Activated CD4-positive, alpha-beta T cell treated with anti-CD3 and anti-CD28 coated beads for 1 hour (primary cell): ENCODE measurements at regions not wholly inside any gene's neighbourhood (a gene's known extent, or its start where the extent isn't known, plus 50 kb on each side); places are given as distances from the start of the nearest gene placed in this dataset.

Experiments used
- DNase-seq: peaks from one replicate; pipeline ENCODE4 v3.0.0-alpha.2; 2020

DNA sequence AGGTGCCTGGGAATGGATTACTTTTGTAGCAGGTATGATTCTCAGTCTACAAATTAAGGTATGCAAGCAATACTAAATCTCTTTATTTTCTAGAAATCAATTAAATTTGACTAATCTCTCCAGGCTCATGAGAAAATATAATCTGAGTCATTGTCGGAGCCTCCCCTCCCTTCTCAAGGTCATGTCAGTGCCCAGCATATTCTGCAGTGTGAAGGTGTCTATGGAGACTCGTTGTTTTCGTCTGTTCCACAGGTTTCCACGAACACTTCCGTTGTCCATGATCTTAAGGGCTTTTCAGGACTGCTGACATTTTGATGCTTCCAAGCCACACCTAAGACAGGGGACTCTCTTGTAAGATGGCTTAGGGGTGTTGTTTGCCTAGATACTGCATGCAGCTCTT lies 56.6 kb upstream of the SCOC start:
- DNase-seq, result no peak

DNA sequence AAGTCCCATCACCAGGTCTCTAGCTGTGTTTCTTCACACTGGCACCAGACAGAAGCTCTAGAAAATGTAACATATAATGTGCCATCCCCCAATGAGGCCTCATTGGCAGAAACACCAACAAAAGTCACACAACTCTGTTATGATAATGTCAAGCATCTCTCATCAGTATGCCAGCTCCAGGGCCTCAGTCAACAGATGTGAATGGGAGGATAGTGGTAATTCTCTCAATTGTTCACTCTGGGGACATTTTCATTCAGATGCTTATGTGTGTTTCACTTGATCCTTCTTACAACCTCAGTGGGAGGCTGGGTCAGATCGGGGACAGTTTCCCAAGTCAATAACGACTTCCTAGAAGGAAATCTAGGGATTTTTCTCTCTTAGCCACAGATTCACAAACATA lies 57.5 kb upstream of the SCOC start:
- no peak for DNase-seq

DNA sequence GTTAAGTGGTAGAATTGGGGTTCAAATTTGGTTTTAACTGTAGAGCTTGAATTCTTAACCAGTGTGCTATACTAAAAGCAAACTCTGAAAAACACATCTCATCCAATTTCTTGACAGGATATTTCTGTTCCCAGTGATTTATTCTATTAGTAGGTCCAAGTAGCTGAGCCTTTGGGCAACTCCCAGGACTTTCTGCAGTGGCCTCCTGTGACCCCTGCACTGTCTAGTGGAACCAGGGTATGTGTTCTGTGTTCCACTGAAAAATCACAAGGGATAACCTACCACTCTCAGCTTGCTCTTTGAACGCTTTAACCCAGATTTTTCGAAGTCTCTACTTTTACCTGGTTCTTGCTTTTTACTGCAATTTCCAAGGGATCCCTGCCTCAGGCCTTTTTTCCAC lies 58.0 kb upstream of the SCOC start:
- no peak for DNase-seq

DNA sequence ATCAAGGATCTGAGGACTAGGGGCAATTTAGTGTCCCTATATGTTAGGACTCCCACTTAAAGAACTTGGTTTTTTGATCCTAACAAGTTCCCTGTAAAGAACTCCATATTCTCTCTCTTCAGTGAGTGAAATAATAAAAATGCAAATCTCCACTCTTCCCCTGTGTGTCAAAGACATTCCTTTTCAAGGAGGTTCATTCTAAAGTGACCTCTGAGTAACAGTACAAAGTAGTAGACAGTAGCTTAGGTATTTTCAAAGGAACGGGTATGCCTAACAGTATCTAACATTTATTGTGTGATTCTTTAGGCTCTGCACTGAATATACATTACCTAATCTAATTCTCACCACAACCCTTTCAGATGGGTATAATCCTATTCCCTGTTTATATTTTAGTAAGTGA lies 58.4 kb upstream of the SCOC start:
- no peak for DNase-seq

DNA sequence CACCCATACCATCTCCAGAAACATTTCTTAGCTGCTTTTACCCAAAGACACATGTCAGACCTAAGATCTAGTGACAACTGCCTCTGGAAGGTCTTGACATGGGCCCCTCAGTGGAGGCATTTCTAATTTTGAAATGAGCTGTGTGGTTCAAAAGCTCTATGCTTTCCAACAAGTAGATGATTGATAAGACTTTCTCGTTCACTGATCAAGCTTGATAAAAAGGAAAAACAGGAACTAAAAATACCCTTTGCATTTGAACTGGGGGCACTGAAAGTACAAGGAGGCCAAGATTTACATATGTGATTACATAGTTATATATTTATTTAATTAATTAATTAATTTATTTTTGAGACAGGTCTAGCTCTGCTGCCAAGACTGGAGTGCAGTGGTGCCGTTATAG lies 61.3 kb upstream of the SCOC start:
- no peak for DNase-seq

DNA sequence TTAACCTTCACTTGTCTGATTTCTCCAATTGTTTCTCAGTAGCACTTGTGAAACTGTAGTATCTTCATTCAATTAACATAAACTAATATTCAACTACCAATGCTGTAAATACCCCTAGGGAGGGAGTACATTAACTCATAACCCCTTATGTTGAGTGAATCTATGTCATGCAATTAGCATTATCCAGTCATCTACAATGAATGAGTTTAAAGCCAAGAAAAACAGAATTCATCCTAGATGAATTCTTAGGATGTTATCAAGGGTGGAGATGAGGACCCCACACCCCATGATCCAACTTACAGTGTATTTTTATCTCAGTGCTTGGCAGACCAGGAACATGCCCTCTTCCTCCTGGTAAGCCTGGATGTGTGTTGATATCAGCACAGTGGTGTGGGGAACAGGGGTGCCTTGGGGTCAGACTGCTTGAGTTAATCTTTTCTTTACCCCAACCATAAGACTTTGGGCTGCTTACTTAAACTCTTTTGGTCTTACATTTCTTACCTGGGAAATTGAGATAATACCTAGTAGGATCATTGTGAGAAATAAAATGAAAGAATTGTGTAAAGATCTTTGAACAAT lies 62.1 kb upstream of the SCOC start:
- no peak for DNase-seq

DNA sequence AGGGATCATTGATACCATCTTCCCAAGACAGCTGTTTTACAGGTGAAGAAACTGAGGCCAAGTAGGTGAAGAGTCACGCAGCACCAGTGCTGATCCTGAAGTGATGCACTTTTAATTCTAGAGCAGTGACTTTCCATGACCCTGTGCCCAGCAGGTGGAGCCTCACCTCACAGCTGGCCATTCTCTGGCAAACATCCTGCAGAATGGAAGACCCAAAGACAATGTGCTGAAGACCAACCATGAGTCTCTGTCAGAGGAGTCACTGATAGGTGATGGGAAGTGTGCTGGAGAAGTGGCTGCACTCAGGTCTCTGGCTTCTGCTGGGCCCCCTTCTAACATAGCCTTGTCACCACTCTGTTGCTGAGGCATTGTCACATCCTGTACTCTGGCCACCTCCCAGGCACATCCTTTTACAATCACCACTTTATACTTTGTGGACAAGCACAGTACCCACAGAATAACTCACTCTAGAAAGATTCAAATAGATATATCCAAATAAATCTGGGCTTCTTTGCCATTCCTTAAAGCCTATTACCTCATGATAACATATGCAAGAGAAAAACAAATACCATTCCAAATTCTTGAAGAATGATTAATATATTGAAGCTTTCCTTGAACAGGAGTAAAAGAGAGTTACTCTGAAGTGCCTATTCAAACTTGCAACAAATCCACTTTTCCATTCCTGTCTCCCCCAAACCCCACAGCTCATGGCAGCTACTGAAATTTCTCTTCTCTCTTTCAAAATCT lies 64.1 kb upstream of the SCOC start:
- DNase-seq, result no peak

DNA sequence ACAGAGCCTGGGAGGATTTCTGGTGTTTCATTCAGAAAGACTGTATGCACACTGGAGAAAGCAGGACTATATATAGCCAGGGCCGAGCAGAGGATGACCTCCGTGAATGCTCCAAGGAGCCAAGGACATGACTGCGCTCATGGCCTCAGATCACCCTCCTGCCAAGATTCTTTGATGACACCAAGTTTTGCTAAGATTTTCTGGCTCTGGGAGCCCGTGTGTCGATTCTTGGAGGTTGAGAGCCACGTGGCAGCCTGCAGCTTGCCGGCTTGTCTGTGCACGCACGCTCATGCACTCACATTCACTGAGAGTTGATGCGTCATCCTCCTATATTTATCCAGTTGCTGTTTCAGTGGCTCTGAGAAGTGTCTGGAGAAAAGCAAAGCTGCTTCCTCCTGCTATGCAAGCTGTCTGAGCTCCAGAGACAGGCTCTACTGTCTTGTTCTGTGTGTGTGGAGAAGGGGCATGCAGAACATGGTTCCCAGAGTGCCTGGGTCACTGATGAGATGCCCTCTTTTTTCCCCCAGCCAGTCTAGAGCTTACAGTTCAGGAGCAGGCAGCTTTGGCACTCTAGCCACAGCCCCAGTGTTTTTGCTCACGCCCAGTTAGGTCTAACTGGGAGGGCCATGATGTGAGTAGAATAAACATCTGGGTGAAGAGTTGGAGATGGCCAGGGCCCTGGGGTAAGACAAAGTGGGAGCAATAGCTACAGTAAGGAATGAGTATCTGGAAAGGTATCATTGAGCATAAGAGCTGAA lies 64.9 kb upstream of the SCOC start:
- no peak for DNase-seq

DNA sequence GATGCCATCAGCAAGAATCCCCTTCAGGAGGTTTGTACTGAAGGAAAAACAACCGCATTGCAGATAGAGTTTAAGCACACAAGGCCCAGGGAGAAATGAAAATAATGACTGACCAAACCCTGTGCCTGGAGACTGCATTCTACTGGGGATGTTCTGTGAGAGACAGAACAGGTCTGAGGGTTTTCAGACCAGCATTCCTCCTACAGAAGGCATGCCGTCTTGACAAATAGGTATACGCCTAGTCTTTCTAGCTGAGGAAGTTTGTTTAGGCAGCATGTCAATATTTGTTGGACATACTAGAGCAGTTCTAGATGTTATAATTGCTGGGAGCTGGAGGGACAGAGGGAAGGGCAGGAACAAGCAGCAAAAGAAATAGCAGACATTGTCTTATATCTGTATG lies 68.4 kb upstream of the SCOC start:
- DNase-seq, result no peak

DNA sequence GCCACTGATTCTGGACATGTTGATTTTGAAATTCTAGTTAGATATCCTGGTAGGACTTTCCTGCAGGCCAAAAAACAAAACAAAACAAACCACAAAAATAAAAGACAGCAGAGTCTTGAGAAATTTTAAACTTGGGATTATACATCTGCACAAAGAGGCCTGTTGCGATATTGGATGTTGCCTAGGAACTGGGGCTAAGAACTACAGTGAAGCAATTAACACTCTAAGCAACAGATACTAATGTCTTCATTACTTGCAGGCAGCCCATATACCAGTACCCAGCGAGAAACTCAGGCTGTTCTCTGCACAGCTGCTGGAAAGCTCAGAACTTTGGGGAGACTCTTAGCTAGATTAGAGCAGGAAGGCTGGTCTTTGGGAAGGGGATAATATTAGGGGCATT lies 69.1 kb upstream of the SCOC start:
- DNase-seq, result no peak

DNA sequence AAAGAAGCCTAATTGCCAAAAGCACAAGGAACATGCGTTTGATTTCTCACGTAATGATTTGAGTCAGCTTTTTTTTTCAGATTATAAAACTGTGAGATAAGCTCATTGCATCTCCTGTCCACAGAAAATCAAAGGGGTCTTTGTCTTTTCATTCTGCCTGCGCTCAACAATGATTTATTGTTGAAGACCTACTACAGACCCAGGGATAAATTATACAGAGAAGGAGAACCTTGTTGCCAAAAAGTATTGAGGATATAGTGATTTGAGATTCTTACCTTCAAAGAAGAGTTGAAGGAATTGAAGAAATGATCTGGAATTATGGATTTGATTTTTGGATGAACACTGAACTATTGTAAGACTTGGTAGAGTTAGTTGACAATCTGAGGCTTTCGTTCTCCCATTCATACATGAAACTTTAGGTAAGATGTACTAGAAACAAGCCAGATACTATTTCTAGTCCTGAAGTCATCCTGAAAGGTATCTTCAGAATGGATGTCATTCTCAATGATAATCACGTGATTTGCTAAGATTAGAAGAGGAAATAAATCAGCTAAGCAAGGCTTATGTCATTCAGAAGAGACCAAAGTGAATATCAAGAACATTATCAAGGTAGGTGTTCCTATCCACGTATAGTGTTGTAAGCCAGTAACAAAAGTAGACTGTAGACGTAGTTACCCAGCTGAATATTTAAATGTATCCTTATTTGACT lies 71.1 kb upstream of the SCOC start:
- DNase-seq, result no peak

DNA sequence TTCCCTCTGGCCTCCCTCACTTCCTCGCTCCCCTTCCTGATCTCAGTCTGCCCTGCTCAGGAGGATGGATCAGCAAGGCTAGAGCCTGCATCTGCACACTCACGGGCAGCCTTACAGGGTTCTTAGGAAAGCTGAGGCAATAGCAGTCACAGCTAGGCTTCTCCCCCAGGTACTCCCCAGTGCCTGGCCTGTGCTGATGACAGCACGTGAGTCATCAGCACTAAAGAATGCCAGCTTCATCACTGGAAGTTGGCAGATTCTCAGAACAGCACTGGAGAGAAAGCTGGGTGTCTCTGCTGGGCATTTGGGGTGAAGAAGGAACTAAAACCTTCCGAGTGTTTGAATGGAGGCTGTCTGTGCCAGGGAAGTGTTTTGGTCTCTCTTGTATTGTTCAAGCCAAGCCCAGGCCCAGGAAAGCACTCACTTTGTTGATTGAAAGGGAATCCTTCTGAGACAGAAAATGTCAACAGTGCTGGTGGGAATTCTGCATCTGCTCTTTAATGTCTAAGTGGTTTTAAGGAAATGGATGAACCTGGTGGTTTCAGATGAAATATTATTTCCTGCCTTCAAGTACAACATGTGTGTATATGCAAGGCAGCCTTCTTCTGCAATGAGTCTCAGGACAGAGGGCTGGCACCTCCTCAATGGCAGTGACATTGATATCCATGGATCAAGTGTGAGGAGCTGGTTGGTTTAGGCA lies 73.0 kb upstream of the SCOC start:
- DNase-seq, result no peak

DNA sequence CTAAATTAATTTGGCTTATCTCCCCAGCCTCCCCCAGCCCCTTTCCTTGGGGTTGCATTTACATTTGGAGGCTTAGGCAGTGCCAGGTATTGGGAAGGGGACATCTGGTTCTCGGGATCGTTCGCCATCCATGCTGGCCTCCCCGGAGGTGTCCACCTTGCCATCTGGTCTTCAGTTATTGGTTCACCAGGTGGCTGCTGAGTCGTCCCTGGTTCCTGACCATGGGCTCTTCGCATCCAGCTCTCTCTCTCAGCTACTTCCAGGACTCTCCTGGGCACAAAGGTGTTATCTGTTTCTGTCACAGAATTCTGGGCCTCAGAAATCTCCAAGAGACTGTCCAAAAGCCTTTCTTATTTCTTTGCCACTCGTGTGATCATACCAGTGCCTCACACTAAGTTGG lies 75.4 kb upstream of the SCOC start:
- no peak for DNase-seq

DNA sequence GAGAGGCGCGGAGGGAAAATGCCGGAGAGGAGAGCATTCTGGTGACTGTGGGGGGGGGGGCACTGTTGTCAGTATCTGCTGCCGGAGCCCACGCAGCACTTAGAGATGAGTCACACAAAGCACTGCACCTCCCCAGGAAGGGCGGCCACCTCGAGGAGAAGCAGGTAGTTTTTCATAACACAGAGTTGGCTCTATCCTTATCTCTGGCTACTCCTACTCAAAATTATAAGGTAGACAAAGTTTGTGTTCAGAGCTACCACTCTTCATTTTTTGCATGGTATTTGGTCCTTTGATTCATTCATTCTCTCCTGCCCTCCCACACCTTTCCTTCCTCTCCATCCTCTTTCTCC lies 76.2 kb upstream of the SCOC start:
- no peak for DNase-seq

DNA sequence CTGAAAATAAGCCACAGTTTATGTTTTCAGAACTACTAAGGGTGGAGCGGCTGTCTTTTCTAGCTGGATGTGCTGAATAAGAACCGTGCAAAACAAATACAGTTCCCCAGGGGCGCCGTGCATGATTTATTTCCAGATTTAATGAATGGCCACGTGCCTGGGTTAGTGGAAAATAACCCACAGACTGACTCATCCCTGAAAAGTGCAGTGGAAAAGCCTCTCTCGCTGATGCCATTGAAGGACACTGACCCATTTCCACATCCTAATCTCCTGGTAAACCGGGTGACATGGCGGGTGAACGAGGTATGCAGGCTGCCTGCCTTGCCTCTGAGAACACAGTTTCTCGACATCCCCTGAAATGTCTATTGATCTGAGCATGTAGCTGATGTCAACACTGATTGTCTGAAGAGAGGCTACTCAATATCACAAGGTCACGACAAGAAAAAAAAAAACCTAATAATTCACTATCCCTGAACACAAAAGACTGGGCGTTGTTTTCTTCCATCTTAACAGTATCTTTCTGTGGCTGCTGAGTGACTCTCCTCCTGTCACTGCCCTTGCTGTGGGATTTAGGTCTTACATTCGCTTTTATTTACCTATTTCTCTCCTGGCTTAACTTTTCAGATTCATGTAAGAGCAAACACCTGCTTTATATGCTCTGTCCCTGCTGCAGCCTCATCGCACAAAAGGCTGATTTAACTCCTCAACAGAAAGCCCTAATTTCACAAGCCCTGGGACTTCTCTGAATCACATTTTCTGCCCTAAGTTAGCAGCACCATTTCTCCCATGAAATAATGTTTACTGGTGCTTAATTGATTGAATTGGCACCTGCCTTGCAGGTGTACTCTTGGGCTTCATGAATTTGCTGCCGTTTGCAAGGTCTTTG lies 76.9 kb upstream of the SCOC start:
- no peak for DNase-seq

DNA sequence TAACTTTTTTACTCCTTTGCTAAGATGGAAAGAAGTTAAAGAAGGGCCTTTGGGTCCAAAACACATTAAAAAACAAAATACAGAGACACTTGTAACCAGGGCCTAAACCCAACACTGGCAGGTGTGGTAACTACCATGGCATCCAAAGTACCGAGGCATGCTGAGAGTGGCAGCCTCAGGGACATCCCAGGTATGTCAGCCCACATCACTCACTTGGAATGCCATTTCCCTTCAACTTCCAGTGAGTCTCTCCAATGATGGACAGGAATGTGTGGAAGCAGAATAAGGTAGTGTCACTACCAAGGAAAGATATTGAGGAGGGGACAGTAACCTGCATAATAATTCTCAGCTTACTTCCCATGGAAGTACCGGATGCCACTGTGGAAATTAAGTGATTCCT lies 79.5 kb upstream of the SCOC start:
- DNase-seq, result no peak

DNA sequence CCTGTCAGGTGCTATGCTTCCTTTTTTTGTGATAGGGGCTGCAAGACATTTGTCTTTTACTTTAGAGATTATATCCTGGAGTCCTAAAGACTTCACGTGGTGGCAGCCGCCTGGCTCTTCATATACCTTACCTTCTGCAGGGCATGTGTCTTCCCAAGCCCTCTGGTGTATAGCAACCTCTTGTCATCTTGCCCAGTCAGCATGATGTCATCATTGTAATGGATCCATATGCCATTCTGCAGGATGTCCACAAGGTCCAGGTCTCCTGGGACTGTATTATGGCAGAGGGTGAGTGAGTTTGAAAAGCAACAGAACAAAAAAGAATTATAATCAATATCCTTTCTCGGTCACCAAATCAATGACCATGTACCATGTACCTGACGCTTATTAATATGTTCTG lies 82.2 kb upstream of the SCOC start:
- no peak for DNase-seq

DNA sequence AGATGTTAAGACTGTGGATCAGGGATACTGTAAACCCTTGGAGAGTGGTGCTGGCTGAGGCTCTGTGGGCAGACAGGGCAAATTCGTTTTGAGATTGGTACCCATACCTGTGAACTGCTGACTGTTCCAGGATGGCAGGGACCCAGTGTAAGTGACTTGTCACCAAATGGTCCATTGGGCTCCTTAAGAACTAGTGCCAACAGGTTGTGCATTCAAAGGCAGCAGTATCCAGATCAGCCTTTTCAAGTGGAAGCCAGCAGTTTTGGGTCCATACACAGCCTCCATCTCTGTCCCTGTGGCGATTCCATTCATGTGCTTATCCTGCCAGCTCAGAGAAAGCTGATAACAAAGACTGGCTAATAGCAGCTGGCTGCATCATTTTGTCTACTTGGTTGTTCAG lies 84.0 kb upstream of the SCOC start:
- no peak for DNase-seq

DNA sequence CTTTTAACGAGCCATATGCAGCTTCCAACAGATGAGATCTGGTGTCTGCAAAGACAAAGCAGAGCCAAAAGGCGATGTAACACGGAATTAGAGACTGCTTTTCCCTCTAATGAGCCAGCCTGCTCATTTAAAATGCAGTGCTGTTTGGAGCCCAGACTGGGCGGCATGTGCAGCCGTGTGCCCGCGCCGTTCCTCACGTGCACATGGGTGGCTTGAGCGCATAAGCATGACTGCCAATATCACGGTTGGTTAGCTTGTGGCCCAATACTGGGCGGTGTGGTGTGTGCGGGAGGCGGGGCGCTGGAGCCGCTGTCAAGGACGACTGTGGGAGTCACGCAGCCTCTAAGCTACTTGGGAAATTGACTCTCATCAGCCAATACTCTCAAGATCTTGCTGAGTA lies 87.0 kb upstream of the SCOC start:
- no peak for DNase-seq

DNA sequence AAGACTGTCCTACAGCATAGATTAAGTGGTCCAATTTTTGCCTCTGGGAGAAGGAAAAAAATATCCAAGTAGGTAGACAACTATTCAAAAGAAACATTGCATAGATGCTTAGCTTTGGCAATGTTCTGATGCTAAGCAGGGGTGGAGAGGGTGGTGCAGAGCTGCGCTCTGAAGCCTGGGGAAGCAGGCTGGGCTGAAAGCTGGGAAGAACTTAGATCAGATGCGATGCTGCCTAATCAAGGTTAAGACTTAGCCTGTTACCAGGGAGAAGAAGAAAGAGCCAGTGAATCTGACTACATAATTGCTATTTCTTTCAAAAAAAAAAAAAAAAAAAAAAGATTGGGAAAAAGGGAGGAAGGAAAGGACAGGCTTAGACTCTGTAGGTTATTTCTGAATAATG lies 89.0 kb upstream of the SCOC start:
- DNase-seq, result no peak

DNA sequence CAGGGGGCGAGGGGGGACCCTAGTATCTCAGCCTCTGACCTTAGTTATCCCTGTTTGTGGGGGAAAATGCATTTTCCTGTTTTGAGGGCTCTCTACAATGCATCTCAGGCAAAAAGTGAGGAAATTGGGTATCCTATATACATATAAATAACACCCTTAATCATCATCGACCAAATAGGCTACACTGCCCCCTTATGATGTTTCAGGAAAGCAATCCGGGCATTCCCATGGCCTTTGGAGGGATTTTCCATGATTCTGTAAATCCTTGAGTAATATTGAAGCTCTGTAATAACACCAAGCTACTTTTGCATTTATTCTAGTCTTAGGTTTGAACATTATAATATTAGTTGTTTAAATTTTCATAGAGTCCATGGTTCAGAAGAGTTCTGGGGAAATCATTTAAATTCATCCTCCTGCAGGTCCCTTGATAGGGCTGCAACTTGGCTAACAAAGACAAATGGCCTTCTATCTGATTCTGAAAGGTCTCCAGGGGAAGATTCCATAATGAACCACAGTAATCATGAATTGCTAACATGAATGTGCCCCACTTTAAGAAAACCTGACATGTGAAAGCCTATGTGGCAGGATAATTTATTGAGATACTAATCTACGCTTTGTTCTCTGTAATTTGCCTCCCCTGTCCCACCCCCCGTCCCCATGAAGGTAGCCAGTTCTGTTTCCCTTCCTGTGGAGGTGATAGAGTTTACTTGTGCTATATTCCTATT lies 91.5 kb upstream of the SCOC start:
- DNase-seq, result no peak

DNA sequence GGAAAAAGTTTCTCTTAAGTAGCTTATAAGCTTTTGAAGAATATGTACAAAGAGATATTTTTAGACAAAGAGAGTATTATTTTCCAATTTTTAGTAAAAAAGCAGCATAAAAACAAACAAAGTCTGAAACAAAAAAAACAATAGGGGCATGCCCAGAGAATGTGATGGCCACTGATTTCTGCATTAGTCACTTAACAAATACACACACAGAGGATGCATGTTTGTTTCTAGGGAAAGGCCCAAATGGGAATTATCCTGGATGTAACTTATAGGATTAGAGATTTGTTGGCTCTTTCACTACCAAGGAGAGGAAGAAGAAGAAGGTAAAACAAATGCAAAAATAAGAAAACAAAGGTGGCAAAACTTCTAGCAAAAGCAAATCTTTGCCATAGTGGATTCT lies 95.9 kb upstream of the SCOC start:
- DNase-seq, result no peak
